ENCODE measurements at regions not wholly inside any gene's neighbourhood (a gene's known extent, or its start where the extent isn't known, plus 50 kb on each side); places are given as distances from the start of the nearest gene placed in this dataset.

GRCh38 chr15:95843241-95843910 lies 487.1 kb upstream of the NR2F2 start (continued):
- TF ChIP-seq ZNF532 (CRISPR knock-in tag; IDR thresholded peaks at IDR 0.05; ENCODE audit: borderline replicate concordance) (no peak), ATF1 (CRISPR knock-in tag; IDR thresholded peaks at IDR 0.05) (no peak), ZSCAN18 (CRISPR knock-in tag; IDR thresholded peaks at IDR 0.05) (no peak), ATF2 (CRISPR knock-in tag; IDR thresholded peaks at IDR 0.05; ENCODE audit: borderline replicate concordance, low read depth) (no peak), ELF4 (CRISPR knock-in tag; IDR thresholded peaks at IDR 0.05; ENCODE audit: low read depth) (no peak), STAT6 (CRISPR knock-in tag; conservative IDR thresholded peaks at IDR 0.05; ENCODE audit: low read depth) (no peak), PRDM15 (CRISPR knock-in tag; IDR thresholded peaks at IDR 0.05) (no peak)

- POLR2A ChIA-PET = no interaction called here
- no peak overlapping the region for H3K4me3 Mint-ChIP-seq
Observed at GRCh38 chr15:95845862-95846515, 484.5 kb upstream of the NR2F2 start.

More at GRCh38 chr15:95845862-95846515, 484.5 kb upstream of the NR2F2 start:
- no peak for ATAC-seq
- H3K27me3 Mint-ChIP-seq (ENCODE audit: low read depth) = peaks cover 3% of the 10 kb centered on the region; the same call in 1 of the 2 replicates
- peaks cover 20% of the 10 kb centered on the region for H3K4me1 Mint-ChIP-seq
- TF ChIP-seq ESRRA (CRISPR knock-in tag; IDR thresholded peaks at IDR 0.05; ENCODE audit: borderline replicate concordance) (0 out of 2 replicates have a peak, but pooled peaks have one; percentile 38), ELF4 (CRISPR knock-in tag; IDR thresholded peaks at IDR 0.05; ENCODE audit: low read depth) (no peak)
- no peaks in the 10 kb centered on the region for H3K36me3 Mint-ChIP-seq
- no peak for DNase-seq (ENCODE audit: low spot score)
- H3K27ac Mint-ChIP-seq = no peak overlapping the region; the same call in 1 of the 2 replicates
- H3K9me3 Mint-ChIP-seq = no peaks in the 10 kb centered on the region
- CTCF ChIA-PET = no interaction called here
